SK-N-MC (cell line): ENCODE measurements at regions not wholly inside any gene's neighbourhood (a gene's known extent, or its start where the extent isn't known, plus 50 kb on each side); places are given as distances from the start of the nearest gene placed in this dataset.

Source experiments
- DNase-seq: peaks from one replicate; pipeline ENCODE4 v3.0.0-alpha.2; 2011; ENCODE audit warnings: low read depth, low spot score
- H3K27ac ChIP-seq: fragments of 200-600 bp; sonication (generic); 2 replicates; pipeline ENCODE4 v1.5.1; 2016; ENCODE audit warnings: mixed run types
- H3K36me3 ChIP-seq: fragments of 200-600 bp; sonication (generic); 2 replicates; pipeline ENCODE4 v1.6.1; 2017; ENCODE audit warnings: antibody characterized with exemption, low read length, mixed read lengths; ENCODE audit not compliant: insufficient read depth
- H3K4me3 ChIP-seq: fragments of 200-600 bp; sonication (generic); 2 replicates; pipeline ENCODE4 v1.5.1; 2016
- H3K9ac ChIP-seq: fragments of 200-600 bp; sonication (generic); 2 replicates; pipeline ENCODE4 v1.8.0; 2017; ENCODE audit warnings: mixed run types, mixed read lengths; ENCODE audit not compliant: insufficient read length
- H3K9me3 ChIP-seq: fragments of 200-600 bp; sonication (generic); 2 replicates; pipeline ENCODE4 v1.6.1; 2017; ENCODE audit warnings: low read depth, mild to moderate bottlenecking, antibody characterized with exemption, low read length, moderate library complexity, mixed read lengths
- EZH2 ChIP-seq: fragments of 200-600 bp; sonication (generic); IDR thresholded peaks from one replicate; pipeline ENCODE4 v1.6.1; 2017; ENCODE audit warnings: antibody characterized with exemption
- FOXP2 ChIP-seq: optimal IDR thresholded peaks from 2 replicates; pipeline ENCODE3; 2011; ENCODE audit warnings: mild to moderate bottlenecking, moderate library complexity; ENCODE audit not compliant: insufficient read depth; ENCODE audit errors: extremely low read length, control extremely low read depth
- POLR2AphosphoS5 ChIP-seq: IDR thresholded peaks from 2 replicates; pipeline ENCODE4 v1.6.1; 2012; ENCODE audit warnings: mild to moderate bottlenecking, low read depth, low read length, borderline replicate concordance

GRCh38 chr4:153082322-153083301 lies 121.6 kb upstream of the TRIM2 start:
- Histone ChIP-seq H3K4me3 (peak overlapping the region; percentile 55), H3K27ac (no peak overlapping the region), H3K9ac (peak overlapping the region; percentile 57), H3K36me3 (no peaks in the 10 kb centered on the region), H3K9me3 (no peaks in the 10 kb centered on the region)
- TF ChIP-seq EZH2 (no peak), FOXP2 (no peak), POLR2AphosphoS5 (no peak)
- no peak for DNase-seq

GRCh38 chr4:153083447-153083947 lies 120.7 kb upstream of the TRIM2 start:
- TF ChIP-seq FOXP2 (no peak), POLR2AphosphoS5 (no peak), EZH2 (no peak)
- no peaks in the 10 kb centered on the region for H3K9me3 ChIP-seq
- no peaks in the 10 kb centered on the region for H3K36me3 ChIP-seq
- DNase-seq = peak; percentile 50
- H3K4me3 ChIP-seq = peak overlapping the region; percentile 55
- H3K9ac ChIP-seq = peak overlapping the region; percentile 57
- H3K27ac ChIP-seq = no peak overlapping the region

DNA sequence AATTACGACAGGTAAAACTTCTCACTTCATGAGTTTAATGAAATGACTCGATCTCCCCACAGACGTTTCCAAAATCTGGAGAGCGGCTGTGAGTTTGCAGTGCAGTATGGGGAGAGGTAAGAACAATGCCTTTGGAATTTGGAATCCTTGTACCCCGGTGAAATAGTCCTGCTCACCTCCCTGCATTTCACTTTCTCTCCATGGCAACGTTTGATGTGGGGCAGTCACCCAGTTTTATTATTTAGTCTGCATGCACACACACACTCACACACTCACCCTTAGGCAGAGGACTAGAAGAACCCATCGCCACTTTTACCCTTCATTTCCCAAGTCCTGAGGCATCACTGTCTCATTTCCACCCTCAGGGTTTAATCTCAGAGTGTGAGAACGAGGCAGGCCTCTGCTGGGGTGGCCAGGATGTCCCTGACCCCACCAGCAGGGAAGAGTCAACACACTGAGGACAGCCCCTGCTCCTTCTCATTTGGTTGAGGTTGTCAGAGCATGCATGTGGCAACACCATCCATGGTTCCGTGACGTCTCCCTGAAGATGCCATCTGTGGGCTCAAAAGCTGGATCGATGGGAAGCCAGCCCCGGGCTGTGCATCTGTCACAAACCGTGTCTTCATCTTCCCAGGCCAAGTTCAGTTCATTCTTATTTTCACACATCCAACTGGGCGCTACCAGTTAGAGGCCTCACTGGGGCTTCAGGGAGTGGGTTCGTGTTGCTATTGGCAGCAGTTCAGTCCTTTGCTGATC lies 119.8 kb upstream of the TRIM2 start:
- Histone ChIP-seq H3K27ac (no peak overlapping the region), H3K9ac (no peak overlapping the region), H3K36me3 (no peaks in the 10 kb centered on the region), H3K4me3 (no peak overlapping the region), H3K9me3 (no peaks in the 10 kb centered on the region)
- no peak for DNase-seq
- TF ChIP-seq EZH2 = no peak
- TF ChIP-seq POLR2AphosphoS5 = no peak
- TF ChIP-seq FOXP2 = no peak

- no peak overlapping the region for H3K9ac ChIP-seq
- no peak overlapping the region for H3K4me3 ChIP-seq
- H3K36me3 ChIP-seq = no peaks in the 10 kb centered on the region
- TF ChIP-seq EZH2 (no peak), FOXP2 (no peak), POLR2AphosphoS5 (no peak)
- H3K9me3 ChIP-seq = no peaks in the 10 kb centered on the region
- no peak for DNase-seq
- H3K27ac ChIP-seq = no peak overlapping the region
Observed at GRCh38 chr4:153084980-153085630, 119.1 kb upstream of the TRIM2 start.

DNA sequence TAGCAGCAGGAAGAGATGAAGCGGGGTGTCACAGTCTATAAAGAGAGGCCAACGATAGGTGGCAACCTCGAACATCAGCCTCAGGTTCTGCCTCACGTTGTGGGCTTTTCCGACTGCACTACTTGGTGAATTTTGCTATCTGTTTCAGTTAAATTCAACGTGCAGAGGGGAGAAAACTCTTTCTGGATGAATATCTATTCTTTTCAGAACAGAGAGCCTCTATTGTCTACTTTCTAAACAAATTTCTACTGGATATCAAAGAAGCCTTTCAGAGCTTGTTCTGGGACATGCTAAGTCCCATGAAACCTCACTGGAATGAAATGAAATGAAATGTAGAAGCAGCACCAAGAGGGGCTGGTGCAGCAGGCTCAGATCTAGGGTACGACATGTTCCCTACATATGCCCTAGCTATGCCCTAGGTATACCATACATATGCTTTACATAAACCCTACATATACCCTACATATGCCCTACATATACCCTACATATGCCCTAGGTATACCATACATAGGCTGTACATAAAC lies 116.5 kb upstream of the TRIM2 start:
- H3K4me3 ChIP-seq = no peak overlapping the region
- H3K36me3 ChIP-seq = no peaks in the 10 kb centered on the region
- H3K9me3 ChIP-seq = no peaks in the 10 kb centered on the region
- DNase-seq = no peak
- H3K9ac ChIP-seq = no peak overlapping the region
- H3K27ac ChIP-seq = no peak overlapping the region
- TF ChIP-seq FOXP2 (no peak), EZH2 (no peak)

GRCh38 chr4:153089742-153090141 lies 114.5 kb upstream of the TRIM2 start:
- Histone ChIP-seq H3K9ac (no peak overlapping the region), H3K27ac (no peak overlapping the region), H3K36me3 (no peaks in the 10 kb centered on the region), H3K9me3 (no peaks in the 10 kb centered on the region), H3K4me3 (no peak overlapping the region)
- no peak for TF ChIP-seq POLR2AphosphoS5
- DNase-seq = no peak

DNA sequence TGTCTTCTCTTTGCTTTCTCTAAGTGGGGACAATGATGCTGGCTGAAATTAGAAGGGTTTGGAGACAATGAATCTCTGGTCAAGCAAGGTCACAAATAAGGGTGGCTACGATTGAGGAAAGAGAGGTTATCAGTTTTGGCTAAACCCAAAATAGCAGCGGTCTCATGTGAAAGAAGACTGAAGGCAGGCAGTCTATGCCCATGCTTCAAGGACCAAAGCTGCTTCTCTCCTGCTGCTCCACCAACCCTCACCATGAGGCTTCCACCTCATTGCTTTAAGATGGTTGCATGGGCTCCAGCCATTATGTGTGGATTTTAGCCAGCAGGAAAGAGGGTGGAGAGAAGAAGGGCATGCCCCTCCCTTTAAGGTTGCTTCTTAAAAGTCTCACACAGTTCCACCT lies 114.1 kb upstream of the TRIM2 start:
- Histone ChIP-seq H3K27ac (no peak overlapping the region), H3K9me3 (no peaks in the 10 kb centered on the region), H3K4me3 (no peak overlapping the region), H3K9ac (no peak overlapping the region), H3K36me3 (no peaks in the 10 kb centered on the region)
- DNase-seq = no peak
- TF ChIP-seq EZH2 (no peak), POLR2AphosphoS5 (no peak), FOXP2 (no peak)
